GM19395 (cell line): ENCODE measurements at regions not wholly inside any gene's neighbourhood (a gene's known extent, or its start where the extent isn't known, plus 50 kb on each side); places are given as distances from the start of the nearest gene placed in this dataset.
"Not testable (repeated sequence)": the region's sequence is repeated elsewhere in the genome, so short reads cannot be mapped to it uniquely, and the experiment has no call there.

Experiments
- ATAC-seq: cut with Tn5 transposase; IDR thresholded peaks from one replicate; pipeline ENCODE4 v1.9.1; 2021; ENCODE audit warnings: mild to moderate bottlenecking, moderate library complexity; ENCODE audit not compliant: unreplicated experiment

DNA sequence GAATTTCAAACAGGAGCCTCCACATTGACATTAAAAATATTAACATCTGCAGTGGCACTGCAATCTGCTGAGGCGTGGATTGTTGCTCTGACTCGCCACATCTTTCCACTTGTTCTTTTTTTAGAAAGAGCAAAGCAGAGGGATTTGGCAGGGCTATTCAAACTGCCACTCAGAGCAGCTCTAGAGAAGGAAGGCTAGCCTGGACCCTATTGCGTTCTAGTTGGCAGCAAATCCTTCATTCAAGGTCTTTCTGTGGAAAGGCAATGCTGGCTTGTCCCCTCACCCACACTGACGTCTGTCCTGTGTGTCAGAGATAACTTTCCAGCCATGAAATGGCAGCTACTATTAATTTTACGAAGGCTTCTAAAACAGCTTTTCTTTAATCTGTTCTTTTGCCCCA lies 483.2 kb upstream of the SGO1 start:
- ATAC-seq, result no peak

DNA sequence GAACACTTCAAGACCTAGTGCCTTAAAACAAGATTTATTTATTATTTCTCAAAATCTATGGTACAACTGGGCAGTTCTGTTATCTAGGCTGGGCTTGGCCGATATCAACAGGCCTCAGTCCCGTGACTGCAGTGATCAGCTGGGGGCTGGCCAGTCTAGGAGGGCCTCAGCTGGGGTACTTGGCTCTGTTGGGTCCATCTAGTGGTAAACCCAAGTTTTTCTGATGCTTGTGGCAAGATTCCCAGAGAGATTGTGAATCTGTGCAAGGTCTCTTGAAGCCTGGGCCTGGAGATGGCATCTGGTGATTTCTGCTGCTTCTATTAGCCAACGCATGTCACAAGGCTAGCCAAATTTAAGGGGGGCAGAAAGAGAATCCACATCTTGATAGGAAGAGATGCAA lies 482.4 kb upstream of the SGO1 start:
- no peak for ATAC-seq

DNA sequence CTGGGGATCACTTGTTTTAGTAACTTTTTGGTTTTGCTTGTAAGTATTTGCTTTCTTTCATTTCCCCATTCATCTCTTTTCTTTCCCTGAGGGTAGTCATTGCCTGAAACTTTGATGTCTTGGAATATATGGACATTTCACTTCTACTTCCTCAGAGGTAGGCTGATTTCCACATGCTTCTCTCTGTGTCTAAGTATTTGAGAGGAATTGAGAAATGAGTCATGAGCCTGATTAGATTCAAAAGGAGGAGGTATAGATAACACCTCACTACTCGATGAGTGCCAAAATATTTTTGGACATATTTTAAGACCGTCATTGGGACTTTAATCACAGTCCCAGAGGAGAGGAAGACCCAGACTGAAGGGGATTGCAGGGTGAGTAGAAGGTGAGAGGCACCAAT lies 480.1 kb upstream of the SGO1 start:
- no peak for ATAC-seq

DNA sequence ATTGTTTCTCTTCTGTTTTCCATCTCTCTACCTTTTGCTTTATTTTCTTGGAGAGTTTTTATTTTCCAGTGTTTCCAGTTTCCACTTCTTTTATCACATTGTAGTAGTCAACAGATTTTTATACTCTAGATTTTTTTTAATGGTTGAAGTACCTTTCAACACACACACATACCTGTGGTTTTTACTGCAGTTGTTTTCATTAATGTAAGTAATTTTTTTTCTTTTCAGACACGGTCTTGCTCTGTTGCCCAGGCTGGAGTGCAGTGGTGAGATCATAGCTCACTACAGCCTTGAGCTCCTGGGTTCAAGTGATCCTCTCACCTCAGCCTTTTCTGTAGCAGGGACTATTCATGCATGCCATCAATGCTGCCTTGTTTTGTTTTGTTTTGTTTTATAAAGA lies 472.5 kb upstream of the SGO1 start:
- no peak for ATAC-seq

DNA sequence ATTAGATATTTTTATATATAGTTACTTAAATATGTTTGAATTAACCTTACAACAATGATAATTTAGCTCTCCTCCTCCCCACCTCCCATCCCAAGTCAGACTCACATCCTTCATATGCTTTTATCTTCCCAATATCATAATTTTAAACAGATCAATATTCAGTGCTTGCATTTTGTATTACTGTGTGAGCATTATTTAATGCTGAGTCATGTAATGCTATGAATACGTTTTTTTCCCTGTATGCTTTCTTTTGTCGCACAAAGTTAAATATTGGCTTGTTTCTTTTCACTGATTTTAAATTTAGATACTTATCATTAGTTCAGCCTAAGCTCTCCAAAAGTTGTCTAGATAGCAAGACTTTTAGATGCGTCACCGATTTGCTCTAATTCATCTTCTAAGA lies 471.6 kb upstream of the SGO1 start:
- no peak for ATAC-seq

DNA sequence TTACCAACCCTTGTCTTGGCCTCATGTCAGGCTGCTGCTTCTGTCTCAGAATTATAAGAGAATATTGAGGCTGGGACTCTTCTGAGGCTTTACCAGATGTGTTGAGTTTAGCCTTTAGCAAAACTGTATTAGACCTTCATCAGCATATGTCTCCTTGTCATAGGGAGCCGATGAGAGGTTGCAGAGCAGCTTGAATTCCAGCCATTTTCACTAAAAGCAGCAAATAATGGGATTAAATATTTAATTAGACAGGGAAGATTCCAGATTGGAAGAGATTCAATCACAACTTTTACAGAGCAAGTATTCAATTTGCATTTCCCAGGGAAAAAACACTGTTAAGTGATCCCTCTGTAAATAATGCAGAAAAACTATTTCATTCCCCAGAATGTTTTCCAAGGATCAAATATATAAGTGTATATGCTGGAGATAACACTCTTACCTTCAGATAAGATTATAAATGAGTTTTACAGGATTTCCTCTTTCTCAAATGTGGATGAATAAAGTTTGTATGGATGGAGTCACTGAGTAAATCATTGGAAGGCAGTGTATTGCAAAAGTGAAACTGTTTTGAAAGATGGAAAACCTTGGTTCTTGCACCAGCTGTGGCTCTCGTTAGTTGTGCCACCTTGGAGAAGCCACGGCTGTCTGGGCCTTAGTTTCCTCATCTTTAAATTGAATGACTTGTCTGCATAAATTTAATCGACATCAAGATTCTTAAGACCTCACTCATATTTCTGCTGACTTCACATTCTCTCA lies 466.4 kb upstream of the SGO1 start:
- no peak for ATAC-seq

DNA sequence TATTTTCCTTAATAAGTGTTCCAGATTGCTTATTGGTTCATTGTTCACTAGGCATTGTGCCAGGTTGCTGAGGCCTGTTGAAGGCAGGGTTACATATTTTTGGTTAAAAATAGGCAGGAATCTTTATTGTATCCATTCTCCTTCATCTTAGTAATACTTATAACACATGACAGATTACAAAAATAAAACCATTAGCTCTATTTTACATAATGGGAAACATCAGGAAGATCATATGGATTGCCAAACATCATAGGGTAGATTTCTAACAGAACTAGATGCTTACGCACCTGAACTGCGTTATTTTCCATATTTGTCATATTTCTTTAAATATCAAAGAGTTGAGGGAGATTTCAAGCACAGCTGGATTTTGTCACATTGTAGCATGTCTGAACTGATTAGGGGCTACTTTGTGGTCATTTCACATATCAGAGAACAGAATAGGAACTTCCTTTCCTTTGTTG lies 462.9 kb upstream of the SGO1 start:
- ATAC-seq, result no peak

DNA sequence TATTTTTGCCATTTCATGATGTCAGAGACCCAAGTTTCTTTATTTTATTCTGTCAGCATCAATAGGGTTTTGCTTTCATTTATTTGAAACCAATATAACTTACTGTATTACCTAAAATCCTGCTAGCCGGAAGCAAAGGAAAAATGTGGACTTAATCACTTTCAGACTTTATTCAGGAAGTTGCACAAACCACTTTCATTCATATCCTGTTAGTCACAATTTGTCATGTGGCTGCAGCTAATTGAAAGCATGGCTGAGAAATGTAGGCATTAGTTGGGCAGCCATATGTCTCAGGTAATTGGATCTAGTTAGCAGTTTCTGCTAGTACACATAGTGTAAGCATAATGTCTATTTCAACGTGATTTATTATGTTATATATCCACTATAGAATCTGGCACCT lies 462.3 kb upstream of the SGO1 start:
- ATAC-seq, result no peak

DNA sequence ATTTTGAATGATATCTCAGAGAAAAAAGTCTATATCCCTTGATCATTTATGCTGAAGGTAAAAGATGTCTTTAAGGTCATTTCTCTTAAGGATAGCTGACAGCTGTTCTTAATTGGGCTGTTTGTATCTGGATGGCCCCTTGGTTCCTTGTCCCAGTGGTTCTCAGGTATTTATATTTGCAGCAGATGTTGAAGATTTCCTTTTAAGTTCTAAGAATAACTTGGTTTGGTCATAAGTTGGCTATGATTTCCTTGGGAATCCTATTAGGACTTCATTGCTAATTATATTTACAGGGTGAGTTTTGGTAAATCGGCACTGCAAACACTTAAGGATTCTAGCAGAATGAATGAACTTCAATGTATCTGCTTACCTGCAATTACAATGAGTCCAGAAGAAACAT lies 460.4 kb upstream of the SGO1 start:
- no peak for ATAC-seq

DNA sequence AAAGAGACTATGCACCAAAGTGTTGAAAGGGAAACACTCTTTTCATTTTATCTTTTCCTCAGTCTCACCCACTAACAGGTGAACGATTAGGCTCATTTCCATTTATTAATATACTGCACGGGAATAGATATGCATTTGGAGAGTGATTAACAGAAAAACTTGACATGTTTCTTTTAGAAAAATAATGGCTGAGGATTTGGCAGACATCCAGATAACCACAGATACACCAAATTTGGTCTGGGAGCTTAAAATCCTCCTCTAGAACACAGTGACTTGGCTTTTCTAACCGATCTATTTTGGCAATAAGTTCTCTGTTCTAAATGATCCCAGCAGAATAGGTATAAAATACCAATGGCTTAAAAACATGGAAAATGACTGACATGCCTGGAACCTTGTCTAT lies 459.3 kb upstream of the SGO1 start:
- no peak for ATAC-seq

DNA sequence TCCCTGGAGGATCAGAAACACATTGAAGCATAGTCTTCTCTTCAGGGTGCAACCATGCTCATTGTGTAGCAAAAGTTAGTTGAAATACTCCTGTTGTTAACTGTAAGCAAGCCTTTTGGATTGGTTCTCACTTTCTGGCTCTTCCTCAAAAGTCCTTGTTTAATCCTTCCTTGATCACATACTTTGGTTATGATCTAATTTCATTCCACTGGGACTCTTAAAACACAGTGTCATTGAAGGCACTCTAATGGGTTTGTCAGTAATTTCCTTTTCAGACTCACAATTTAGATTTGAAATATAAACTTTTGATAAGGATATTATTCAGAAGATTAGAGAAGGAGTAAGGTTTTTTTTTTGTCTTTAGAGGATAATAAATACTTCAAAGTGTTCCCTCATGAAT lies 451.7 kb upstream of the SGO1 start:
- no peak for ATAC-seq

DNA sequence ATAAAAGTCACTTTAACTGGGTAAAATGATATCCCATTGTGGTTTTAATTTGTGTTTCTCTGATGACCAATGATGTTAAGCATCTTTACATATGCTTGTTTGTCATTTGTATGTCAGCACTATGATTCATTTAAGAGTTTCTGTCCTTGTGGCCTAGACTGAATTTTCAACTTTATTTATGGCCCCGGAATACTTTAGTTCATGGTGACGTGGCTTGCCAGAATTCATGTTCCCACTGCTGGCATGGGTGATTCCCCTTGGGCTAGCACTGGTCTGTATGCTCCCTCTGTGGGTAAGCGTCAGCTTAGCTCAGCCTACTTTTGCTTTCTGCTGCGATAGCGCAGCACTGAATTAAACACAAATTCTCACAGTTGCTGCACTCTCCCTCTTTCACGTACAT lies 436.3 kb upstream of the SGO1 start:
- no peak for ATAC-seq

DNA sequence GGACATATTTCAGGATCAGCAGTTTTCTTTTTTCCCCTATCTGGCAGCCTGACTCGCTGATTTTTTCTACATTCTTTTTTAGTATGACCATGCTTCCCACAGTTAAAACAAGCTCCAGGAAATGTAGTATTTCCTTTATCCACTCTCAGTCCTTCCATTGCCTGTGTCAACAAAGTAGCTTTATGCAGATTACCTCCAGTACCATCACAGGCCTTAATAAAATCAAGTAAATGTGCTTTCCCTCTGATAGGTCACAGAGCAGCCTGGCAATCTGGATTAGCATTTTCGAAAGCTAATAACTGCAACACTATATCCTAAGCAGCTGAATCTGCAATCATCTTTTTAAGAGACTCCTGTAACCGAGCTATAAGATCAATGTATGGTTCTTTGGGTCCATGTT lies 432.6 kb upstream of the SGO1 start:
- not testable (repeated sequence) for ATAC-seq

DNA sequence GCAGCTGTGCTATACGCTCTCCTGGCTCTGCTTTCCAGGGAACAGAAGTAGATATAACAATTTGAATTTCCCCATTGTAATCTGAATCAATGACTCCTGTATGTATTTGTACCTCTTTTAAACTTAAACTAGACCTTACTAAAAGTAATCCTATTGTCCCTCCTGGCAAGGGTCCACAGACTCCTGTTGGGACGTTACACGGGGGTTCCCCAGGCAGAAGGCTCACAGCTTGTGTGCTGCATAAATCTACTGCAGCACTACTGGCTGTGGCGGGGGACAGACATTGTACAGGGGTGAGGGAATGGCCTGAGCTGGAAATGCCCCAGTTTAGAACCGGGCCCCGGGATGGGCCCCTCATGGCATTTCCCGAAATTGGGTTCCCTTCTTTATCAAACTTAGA lies 432.2 kb upstream of the SGO1 start:
- ATAC-seq, result not testable (repeated sequence)

DNA sequence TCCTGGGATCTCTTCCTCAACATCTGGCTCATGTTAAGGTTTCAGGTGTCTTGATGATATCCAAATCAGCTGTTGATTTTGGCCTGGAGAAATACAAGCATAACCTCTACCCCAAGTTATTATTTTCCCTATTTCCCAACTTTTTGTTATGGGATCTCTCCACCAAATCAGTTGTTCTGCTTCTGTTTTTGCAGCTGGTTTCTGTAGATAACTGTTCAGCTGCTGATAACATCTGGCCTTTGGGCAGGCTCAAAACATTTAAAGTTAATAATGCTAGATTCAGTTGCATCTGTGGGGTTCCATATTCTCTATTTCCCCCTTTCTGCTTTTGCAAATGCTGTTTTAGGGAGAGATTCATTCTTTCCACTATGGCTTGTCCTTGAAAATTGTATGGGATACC lies 430.0 kb upstream of the SGO1 start:
- not testable (repeated sequence) for ATAC-seq

DNA sequence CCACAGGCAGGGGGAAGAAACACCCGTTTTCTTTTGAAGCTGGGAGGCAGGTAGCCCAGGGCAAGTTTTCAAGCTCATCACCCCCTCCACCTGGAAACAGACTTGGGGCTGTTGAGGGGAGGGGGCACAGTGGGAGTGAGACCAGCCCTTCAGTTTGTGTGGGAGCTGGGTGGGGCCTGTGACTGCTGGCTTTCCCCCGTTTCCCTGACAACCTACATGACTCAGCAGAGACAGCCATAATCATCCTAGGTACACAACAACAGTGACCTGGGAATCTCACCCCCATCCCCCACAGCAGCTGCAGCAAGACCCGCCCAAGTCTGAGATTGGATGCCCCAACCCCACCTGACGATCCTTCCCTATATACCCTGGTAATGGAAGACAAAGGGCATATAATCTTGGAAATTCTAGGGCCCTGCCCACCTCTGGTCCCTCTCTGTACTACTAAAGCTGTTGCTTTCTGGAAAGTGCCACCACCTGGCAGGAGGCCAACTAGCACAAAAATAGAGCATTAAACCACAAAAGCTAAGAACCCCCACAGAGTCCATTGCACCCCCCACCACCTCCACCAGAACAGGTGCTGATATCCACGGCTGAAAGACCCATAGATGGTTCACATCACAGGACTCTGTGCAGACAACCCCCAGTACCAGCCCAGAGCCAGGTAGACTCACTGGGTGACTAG lies 422.2 kb upstream of the SGO1 start:
- ATAC-seq, result no peak

DNA sequence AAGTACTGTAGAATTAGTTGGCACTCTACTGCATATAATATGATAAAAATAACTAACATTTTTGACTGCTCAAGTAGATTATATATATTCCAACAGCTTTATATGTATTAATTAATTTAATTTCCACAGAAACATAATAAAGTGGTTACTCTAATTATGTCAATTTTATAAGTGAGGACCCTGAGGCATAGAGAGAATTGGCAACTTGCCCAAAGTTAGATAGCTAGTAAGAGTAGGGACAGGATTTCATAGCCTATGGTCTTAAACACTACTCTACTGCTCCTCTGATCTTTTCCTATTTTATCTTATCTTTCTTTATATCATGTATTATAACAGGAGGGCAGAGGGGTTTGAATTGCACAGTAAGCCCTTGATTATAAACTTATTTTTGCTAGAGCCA lies 418.7 kb upstream of the SGO1 start:
- ATAC-seq, result no peak

DNA sequence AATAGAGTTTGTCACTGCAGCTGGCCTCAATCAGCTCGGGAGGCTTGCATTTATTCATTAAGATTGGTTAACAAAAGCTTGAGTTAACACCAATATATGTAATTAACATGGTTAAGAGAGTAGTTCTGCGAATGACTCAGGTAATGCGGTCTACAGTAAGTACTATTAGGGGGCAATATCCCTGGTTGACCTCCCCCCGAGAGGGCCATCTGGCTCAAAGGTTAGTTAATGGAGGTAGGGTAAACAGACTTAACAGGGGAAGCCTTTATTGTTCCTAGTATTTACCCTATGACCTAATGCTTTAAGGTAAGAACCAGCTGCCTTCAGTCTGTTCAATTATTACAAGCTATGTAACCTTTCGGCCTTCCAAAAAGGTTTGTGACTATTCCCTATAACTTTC lies 403.3 kb upstream of the SGO1 start:
- ATAC-seq, result no peak

DNA sequence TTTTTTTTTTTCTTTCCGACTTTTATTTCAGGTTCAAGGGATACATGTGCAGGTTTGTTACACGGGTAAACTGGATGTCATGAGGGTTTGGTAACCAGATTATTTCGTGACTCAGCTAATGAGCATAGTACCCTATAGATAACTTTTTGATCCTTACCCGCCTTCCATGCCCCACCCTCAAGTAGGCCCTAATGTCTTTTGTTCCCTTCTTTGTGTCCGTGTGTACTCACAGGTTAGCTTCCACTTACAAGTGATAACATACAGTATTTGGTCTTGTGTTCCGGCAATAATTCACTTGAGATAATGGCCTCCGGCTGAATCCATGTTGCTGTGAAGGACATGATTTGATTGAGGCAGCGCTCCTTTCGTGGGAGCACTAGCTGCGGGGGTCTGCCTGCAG lies 402.8 kb upstream of the SGO1 start:
- no peak for ATAC-seq

DNA sequence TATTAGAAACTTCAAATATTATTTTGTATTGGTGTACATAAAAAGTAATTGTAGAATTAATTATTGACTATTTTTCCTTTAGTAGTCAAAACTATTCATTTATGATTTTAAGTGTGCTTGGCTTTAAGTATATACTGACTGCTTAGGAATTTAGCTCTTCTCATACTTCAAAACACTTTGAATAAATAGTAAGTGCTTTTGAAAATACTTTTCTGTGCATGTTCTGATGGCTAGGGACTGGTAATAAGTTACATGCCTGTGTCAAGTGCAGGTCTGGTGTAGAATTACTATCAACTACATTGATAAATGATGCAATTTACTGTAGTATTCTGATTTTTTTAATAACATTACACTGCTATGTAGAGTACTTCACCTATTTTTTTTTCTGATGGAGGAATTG lies 397.6 kb upstream of the SGO1 start:
- ATAC-seq, result no peak

DNA sequence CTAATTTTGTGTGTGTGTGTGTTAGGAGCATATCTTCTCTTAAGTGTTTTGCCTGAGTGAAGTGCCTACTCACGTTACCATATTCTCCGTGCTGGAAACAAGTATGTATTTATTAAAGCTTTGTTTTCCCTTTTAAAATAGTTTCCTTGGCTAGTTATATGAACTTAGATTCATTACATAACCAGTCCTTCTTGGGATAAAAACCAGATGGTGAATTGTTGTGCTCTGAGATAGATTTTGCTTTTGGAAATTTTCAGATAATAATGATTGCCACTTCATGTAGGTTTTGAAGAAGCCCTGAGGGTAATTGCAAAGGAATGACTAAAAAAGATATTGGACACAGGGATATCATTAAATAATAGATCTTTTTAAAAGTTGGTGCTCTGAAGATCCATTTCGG lies 390.2 kb upstream of the SGO1 start:
- ATAC-seq, result no peak

DNA sequence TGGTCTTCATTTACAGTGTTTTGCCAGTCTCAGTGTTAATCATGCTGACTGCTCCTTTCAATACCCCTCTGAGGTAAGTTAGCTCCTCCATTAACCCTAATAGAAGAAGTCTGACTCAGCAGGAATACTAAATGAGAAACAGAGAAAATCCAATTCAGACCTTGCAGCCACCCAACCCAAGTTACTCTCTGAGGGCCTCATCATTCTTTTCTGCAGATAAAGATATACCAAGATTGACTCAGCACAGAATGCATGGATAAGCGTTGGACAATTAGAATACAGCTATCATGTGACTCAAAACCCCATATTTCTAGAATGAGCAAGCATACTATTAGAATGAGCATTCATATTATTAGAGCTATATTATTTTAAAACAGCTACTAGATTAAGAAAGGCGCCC lies 389.1 kb upstream of the SGO1 start:
- no peak for ATAC-seq

DNA sequence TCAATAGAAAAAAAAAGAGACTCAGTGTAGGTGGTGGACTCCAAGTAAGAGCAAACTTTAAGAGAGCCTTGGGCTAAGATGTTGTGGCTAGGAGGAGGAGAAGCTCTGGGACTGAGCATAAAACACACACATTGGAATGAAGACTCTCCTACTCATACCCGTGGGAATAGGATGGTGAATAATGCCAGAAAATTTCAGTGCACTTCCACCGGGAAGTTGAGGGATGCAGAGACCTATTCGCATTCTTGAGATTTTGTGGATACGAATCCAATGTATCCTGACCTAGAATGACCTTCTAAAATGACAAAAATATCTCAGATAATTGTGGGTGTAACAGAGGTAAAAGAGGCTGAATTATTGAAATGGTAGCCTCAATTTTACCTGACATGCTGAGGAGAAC lies 388.7 kb upstream of the SGO1 start:
- no peak for ATAC-seq
